Activated CD8-positive, alpha-beta T cell treated with anti-CD3 and anti-CD28 coated beads for 36 hours (primary cell): ENCODE measurements at regions not wholly inside any gene's neighbourhood (a gene's known extent, or its start where the extent isn't known, plus 50 kb on each side); places are given as distances from the start of the nearest gene placed in this dataset.

ENCODE experiments used
- ATAC-seq: fragments of 200-7000 bp; cut with Tn5 transposase; one replicate; pipeline ENCODE4 v1.10.0; 2021; ENCODE audit warnings: mild to moderate bottlenecking, moderate library complexity
- CTCF ChIA-PET: fragments of 350-600 bp; sonication (Branson Sonifier 250); formaldehyde crosslinking; loops from one replicate; lab custom pipeline; 2021; ENCODE audit warnings: antibody characterized with exemption; lab: Charles Lee
- POLR2A ChIA-PET: fragments of 350-600 bp; sonication (Branson Sonifier 250); formaldehyde crosslinking; loops from one replicate; lab custom pipeline; 2021; ENCODE audit warnings: antibody characterized with exemption; lab: Charles Lee
- DNase-seq: peaks from one replicate; pipeline ENCODE4 v3.0.0-alpha.2; 2020
- H3K27ac Mint-ChIP-seq: one replicate; pipeline ENCODE4 v1.8.0; 2021; ENCODE audit warnings: mild to moderate bottlenecking, mixed read lengths
- H3K27me3 Mint-ChIP-seq: one replicate; pipeline ENCODE4 v1.8.0; 2021; ENCODE audit warnings: mixed read lengths
- H3K36me3 Mint-ChIP-seq: one replicate; pipeline ENCODE4 v1.8.0; 2021; ENCODE audit warnings: low read depth, mixed read lengths
- H3K4me1 Mint-ChIP-seq: one replicate; pipeline ENCODE4 v1.8.0; 2021; ENCODE audit warnings: low read depth, mixed read lengths
- H3K4me3 Mint-ChIP-seq: one replicate; pipeline ENCODE4 v1.8.0; 2021; ENCODE audit warnings: mild to moderate bottlenecking, moderate library complexity, mixed read lengths
- H3K9me3 Mint-ChIP-seq: one replicate; pipeline ENCODE4 v1.8.0; 2021; ENCODE audit warnings: mixed read lengths
- intact Hi-C: fragments of 100-400 bp; cut with micrococcal nuclease; formaldehyde crosslinking; loops from one replicate; pipeline ENCODE4 v1.10.0; 2022
- TF ChIP-seq, protein P1 (sequence below): fragments of 200-600 bp; IDR thresholded peaks from one replicate; pipeline ENCODE4 v1.8.0; 2022; ENCODE audit warnings: antibody characterized with exemption, mild to moderate bottlenecking

DNA sequence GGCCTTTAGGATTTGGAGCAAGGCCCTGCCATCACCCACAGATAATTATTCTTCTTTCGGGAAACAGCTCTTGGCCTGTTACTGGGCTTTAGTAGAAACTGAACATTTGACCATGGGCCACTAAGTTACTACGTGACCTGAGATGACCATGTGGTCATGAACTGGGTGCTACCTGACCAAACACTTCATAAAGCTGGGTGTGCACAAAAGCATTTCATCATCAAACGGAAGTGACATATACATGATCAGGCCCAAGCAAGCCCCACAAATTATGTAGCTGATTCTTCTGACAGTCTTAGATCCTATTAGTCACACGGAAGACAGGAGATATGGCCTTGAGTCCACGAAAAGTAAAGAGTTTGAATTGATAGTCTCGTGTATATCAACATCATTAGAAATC is 130.9 kb upstream of the FBN2 start:
- ChIA-PET POLR2A (no interaction called here), CTCF (no interaction called here)
- Mint-ChIP-seq H3K27me3 (no peaks in the 10 kb centered on the region), H3K4me1 (no peaks in the 10 kb centered on the region), H3K4me3 (no peak overlapping the region), H3K27ac (no peak overlapping the region), H3K9me3 (no peaks in the 10 kb centered on the region), H3K36me3 (no peaks in the 10 kb centered on the region)
- ATAC-seq (no peak), DNase-seq (no peak)
- intact Hi-C loops = no loop called here
- TF ChIP-seq, protein P1, sequence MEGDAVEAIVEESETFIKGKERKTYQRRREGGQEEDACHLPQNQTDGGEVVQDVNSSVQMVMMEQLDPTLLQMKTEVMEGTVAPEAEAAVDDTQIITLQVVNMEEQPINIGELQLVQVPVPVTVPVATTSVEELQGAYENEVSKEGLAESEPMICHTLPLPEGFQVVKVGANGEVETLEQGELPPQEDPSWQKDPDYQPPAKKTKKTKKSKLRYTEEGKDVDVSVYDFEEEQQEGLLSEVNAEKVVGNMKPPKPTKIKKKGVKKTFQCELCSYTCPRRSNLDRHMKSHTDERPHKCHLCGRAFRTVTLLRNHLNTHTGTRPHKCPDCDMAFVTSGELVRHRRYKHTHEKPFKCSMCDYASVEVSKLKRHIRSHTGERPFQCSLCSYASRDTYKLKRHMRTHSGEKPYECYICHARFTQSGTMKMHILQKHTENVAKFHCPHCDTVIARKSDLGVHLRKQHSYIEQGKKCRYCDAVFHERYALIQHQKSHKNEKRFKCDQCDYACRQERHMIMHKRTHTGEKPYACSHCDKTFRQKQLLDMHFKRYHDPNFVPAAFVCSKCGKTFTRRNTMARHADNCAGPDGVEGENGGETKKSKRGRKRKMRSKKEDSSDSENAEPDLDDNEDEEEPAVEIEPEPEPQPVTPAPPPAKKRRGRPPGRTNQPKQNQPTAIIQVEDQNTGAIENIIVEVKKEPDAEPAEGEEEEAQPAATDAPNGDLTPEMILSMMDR = no peak

DNA sequence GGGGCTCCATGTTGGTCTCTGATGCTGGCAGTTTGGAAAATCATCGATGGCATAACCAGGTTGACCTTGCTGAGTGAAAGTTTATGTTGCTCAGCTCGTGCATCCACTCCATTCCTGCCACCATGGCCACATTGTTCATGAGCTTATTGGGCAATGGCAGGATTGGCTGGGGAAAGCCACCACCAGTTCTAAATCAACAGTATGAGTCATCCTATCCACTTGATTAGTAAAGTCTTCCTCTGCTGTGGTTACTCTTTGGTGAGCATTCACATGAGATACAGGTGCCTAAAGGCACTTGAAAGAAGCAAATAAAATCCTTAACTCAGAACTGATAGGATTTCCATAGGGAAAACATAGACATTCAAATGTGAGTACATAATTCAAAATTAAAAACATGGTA is 131.8 kb upstream of the FBN2 start:
- H3K27me3 Mint-ChIP-seq = no peaks in the 10 kb centered on the region
- H3K9me3 Mint-ChIP-seq = no peaks in the 10 kb centered on the region
- H3K4me3 Mint-ChIP-seq = no peak overlapping the region
- TF ChIP-seq, protein P1 = no peak
- ChIA-PET POLR2A (no interaction called here), CTCF (no interaction called here)
- H3K4me1 Mint-ChIP-seq = no peaks in the 10 kb centered on the region
- intact Hi-C loops = no loop called here
- ATAC-seq (no peak), DNase-seq (no peak)
- H3K27ac Mint-ChIP-seq = no peak overlapping the region
- no peaks in the 10 kb centered on the region for H3K36me3 Mint-ChIP-seq

DNA sequence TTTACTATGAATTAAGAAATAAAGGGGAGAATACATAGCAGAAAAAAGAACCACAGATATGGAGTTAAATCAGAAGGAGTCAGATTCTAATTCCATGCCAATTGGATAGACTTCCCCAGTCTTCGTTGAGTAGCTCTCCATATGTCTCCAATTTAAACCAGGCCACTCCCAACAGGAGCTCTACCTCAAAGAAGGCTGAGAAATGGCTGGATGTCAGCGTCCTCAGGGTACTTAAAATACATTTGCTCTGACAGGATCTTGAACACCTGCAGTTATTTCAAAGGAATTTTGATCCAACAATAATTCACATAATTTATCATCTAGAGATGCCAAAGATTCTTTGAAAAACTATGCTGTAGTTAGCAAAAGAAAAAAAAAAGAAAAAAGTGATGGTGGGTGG is 133.9 kb upstream of the FBN2 start:
- H3K4me3 Mint-ChIP-seq = no peak overlapping the region
- no peaks in the 10 kb centered on the region for H3K9me3 Mint-ChIP-seq
- no peak overlapping the region for H3K27ac Mint-ChIP-seq
- ATAC-seq (no peak), DNase-seq (no peak)
- no peaks in the 10 kb centered on the region for H3K4me1 Mint-ChIP-seq
- ChIA-PET POLR2A (no interaction called here), CTCF (interaction anchor here (1.0 to 4.1 kb wide), 2 partner anchors 9 to 458 kb away, joined by 3 to 22 read pairs; no protein-coding TSS in a partner anchor)
- intact Hi-C loops = no loop called here
- H3K27me3 Mint-ChIP-seq = no peaks in the 10 kb centered on the region
- TF ChIP-seq, protein P1 = no peak
- H3K36me3 Mint-ChIP-seq = no peaks in the 10 kb centered on the region

DNA sequence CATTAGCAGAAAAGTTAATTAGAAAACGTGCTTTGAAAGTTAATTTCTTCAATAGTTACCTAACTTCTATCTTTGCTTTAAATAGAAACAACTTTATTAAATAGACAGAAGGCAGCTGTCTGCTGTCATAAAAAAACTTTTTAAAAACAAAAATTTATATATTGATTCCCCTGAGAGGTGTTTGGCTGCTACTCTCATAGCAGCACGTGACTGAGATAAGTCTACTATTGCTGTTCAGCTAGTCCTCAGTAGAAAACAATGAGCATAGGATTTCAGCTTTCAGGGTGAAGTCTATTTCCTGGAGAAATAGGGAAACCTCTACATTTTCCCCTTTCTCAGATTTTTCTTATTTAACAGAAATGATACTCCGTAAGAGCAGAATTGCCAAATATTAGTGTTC is 135.0 kb upstream of the FBN2 start:
- TF ChIP-seq, protein P1 = no peak
- no peak overlapping the region for H3K27ac Mint-ChIP-seq
- CTCF ChIA-PET = interaction anchor here (4.1 kb wide), 1 partner anchor 459 kb away, joined by 22 read pairs; no protein-coding TSS in a partner anchor
- H3K36me3 Mint-ChIP-seq = no peaks in the 10 kb centered on the region
- H3K9me3 Mint-ChIP-seq = no peaks in the 10 kb centered on the region
- intact Hi-C loops = no loop called here
- POLR2A ChIA-PET = no interaction called here
- no peak overlapping the region for H3K4me3 Mint-ChIP-seq
- DNase-seq (no peak), ATAC-seq (no peak)
- H3K4me1 Mint-ChIP-seq = no peaks in the 10 kb centered on the region
- H3K27me3 Mint-ChIP-seq = no peaks in the 10 kb centered on the region

DNA sequence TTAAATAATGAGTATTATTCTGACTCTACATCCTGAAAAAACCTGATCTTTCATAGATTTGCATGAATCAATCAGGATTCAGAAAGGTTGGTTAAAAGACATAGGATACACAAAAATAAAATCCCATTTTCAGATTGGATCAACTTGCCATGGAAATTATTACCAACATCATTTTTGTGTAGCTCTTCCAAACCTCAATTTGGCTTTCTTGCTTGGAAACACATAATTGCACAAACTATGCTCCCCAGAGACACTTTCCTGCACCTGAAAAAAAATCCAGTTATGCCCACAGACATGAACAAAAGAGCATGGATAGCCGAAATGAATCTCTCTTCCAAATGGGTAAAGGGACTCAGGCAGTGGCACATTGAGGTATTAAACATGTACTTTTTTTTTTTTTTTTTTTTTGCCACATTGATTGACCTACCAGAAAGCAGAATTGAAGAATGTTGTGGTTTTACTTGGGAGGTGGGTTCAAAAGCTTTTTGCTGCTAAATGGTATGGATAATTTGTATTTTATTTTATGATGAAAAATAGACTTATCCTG is 135.4 kb upstream of the FBN2 start:
- DNase-seq = no peak
- CTCF ChIA-PET = interaction anchor here (4.1 kb wide), 1 partner anchor 460 kb away, joined by 22 read pairs; no protein-coding TSS in a partner anchor
- H3K9me3 Mint-ChIP-seq = no peaks in the 10 kb centered on the region
- H3K36me3 Mint-ChIP-seq = no peaks in the 10 kb centered on the region
- no peaks in the 10 kb centered on the region for H3K27me3 Mint-ChIP-seq
- no peaks in the 10 kb centered on the region for H3K4me1 Mint-ChIP-seq
- H3K27ac Mint-ChIP-seq = no peak overlapping the region
- no peak overlapping the region for H3K4me3 Mint-ChIP-seq
- TF ChIP-seq, protein P1 = no peak
- ATAC-seq = no peak
- POLR2A ChIA-PET = no interaction called here
- intact Hi-C loops = no loop called here
